NT2/D1 (cell line): ENCODE measurements at regions not wholly inside any gene's neighbourhood (a gene's known extent, or its start where the extent isn't known, plus 50 kb on each side); places are given as distances from the start of the nearest gene placed in this dataset.

Experiments
- DNase-seq: peaks from one replicate; pipeline ENCODE4 v3.0.0-alpha.2; 2011; ENCODE audit warnings: low read depth, low spot score
- H3K27me3 ChIP-seq: 2 replicates; pipeline ENCODE4 v1.6.0; 2011; ENCODE audit warnings: mild to moderate bottlenecking; ENCODE audit not compliant: insufficient read length, insufficient read depth
- H3K36me3 ChIP-seq: 2 replicates; pipeline ENCODE4 v1.6.1; 2011; ENCODE audit warnings: mild to moderate bottlenecking, low read length, mixed read lengths; ENCODE audit not compliant: insufficient read depth, insufficient read length
- H3K4me1 ChIP-seq: 2 replicates; pipeline ENCODE4 v1.5.1; 2011; ENCODE audit not compliant: insufficient read depth, insufficient read length
- H3K4me3 ChIP-seq: 2 replicates; pipeline ENCODE4 v1.5.1; 2011; ENCODE audit warnings: low read depth; ENCODE audit not compliant: insufficient read length
- H3K9ac ChIP-seq: 2 replicates; pipeline ENCODE4 v1.6.0; 2011; ENCODE audit warnings: low read depth; ENCODE audit not compliant: insufficient read length
- H3K9me3 ChIP-seq: 2 replicates; pipeline ENCODE4 v1.5.1; 2011; ENCODE audit warnings: mild to moderate bottlenecking, low read length; ENCODE audit not compliant: insufficient read depth
- SUZ12 ChIP-seq: IDR thresholded peaks from 2 replicates; pipeline ENCODE4 v1.6.1; 2011; ENCODE audit not compliant: insufficient read length, insufficient read depth; ENCODE audit errors: extremely low read depth
- YY1 ChIP-seq: IDR thresholded peaks from 2 replicates; pipeline ENCODE4 v1.6.1; 2011; ENCODE audit not compliant: insufficient read length, insufficient read depth
- ZNF274 ChIP-seq: IDR thresholded peaks from 2 replicates; pipeline ENCODE4 v1.6.1; 2011; ENCODE audit warnings: mild to moderate bottlenecking, low read depth, low read length

- Histone ChIP-seq H3K9ac (no peak overlapping the region), H3K36me3 (no peaks in the 10 kb centered on the region), H3K4me1 (no peaks in the 10 kb centered on the region), H3K27me3 (no peaks in the 10 kb centered on the region), H3K9me3 (no peaks in the 10 kb centered on the region), H3K4me3 (no peak overlapping the region)
- no peak for DNase-seq
- no peak for TF ChIP-seq SUZ12
These were observed 98.0 kb upstream of the FSIP2 start for GRCh38 chr2:185640588-185640987.

- Histone ChIP-seq H3K4me3 (no peak overlapping the region), H3K36me3 (no peaks in the 10 kb centered on the region), H3K4me1 (no peaks in the 10 kb centered on the region), H3K9me3 (no peaks in the 10 kb centered on the region), H3K27me3 (no peaks in the 10 kb centered on the region), H3K9ac (no peak overlapping the region)
- DNase-seq: no peak
- TF ChIP-seq ZNF274 (no peak), YY1 (no peak), SUZ12 (no peak)
These were observed 95.2 kb upstream of the FSIP2 start for GRCh38 chr2:185643434-185643833.

- Histone ChIP-seq H3K27me3 (no peaks in the 10 kb centered on the region), H3K9me3 (no peaks in the 10 kb centered on the region), H3K36me3 (no peaks in the 10 kb centered on the region), H3K4me1 (no peaks in the 10 kb centered on the region), H3K4me3 (no peak overlapping the region), H3K9ac (no peak overlapping the region)
- no peak for DNase-seq
- TF ChIP-seq ZNF274 (no peak), YY1 (no peak), SUZ12 (no peak)
These were observed 93.8 kb upstream of the FSIP2 start for GRCh38 chr2:185644828-185645227.

GRCh38 chr2:185645529-185645928 is 93.1 kb upstream of the FSIP2 start:
- H3K4me3 ChIP-seq: no peak overlapping the region
- no peak for TF ChIP-seq YY1
- no peak for TF ChIP-seq ZNF274
- TF ChIP-seq SUZ12: no peak
- H3K36me3 ChIP-seq: no peaks in the 10 kb centered on the region

DNA sequence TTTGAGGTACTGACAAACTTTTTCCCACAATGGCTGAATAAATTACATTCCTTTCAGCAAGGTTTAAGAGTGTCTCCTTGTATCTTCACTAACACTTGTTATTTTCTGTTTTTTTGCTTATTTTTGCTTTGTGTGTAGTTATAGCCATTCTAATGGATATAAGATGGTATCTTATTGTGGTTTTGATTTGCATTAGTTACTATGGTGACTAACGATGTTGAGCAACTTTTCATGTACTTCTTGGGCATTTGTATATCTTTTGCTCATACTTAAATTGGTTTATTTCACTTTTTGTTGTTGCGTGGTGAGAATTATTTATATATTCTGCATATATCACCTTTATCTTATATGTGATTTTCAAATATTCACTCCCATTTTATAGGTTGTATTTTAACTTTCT is 79.9 kb upstream of the FSIP2 start:
- Histone ChIP-seq H3K36me3 (no peaks in the 10 kb centered on the region), H3K27me3 (no peaks in the 10 kb centered on the region), H3K9ac (no peak overlapping the region), H3K4me3 (no peak overlapping the region), H3K4me1 (no peaks in the 10 kb centered on the region), H3K9me3 (no peaks in the 10 kb centered on the region)
- no peak for DNase-seq
- TF ChIP-seq SUZ12 (no peak), ZNF274 (no peak), YY1 (no peak)

More at GRCh38 chr2:185645529-185645928, 93.1 kb upstream of the FSIP2 start:
- Histone ChIP-seq H3K4me1 (no peaks in the 10 kb centered on the region), H3K27me3 (no peaks in the 10 kb centered on the region), H3K9ac (no peak overlapping the region), H3K9me3 (no peaks in the 10 kb centered on the region)
- no peak for DNase-seq

GRCh38 chr2:185663811-185664210 is 74.8 kb upstream of the FSIP2 start:
- no peaks in the 10 kb centered on the region for H3K27me3 ChIP-seq
- H3K9me3 ChIP-seq: no peaks in the 10 kb centered on the region
- H3K9ac ChIP-seq: no peak overlapping the region
- no peaks in the 10 kb centered on the region for H3K36me3 ChIP-seq
- TF ChIP-seq YY1 (no peak), SUZ12 (no peak), ZNF274 (no peak)
- DNase-seq: no peak
- no peak overlapping the region for H3K4me3 ChIP-seq
- H3K4me1 ChIP-seq: no peaks in the 10 kb centered on the region

GRCh38 chr2:185664384-185664783 is 74.2 kb upstream of the FSIP2 start:
- Histone ChIP-seq H3K4me3 (no peak overlapping the region), H3K36me3 (no peaks in the 10 kb centered on the region), H3K27me3 (no peaks in the 10 kb centered on the region), H3K4me1 (no peaks in the 10 kb centered on the region), H3K9me3 (no peaks in the 10 kb centered on the region), H3K9ac (no peak overlapping the region)
- DNase-seq: no peak
- no peak for TF ChIP-seq YY1
- no peak for TF ChIP-seq SUZ12
- TF ChIP-seq ZNF274: no peak
